HG03442 (cell line): ENCODE measurements at regions not wholly inside any gene's neighbourhood (a gene's known extent, or its start where the extent isn't known, plus 50 kb on each side); places are given as distances from the start of the nearest gene placed in this dataset.

Source experiments
- ATAC-seq: cut with Tn5 transposase; IDR thresholded peaks from one replicate; pipeline ENCODE4 v1.9.1; 2021; ENCODE audit warnings: mild to moderate bottlenecking, moderate library complexity; ENCODE audit not compliant: unreplicated experiment

GRCh38 chr10:123518765-123519164 lies 147.4 kb upstream of the GPR26 start:
- no peak for ATAC-seq

GRCh38 chr10:123519861-123520260 lies 146.3 kb upstream of the GPR26 start:
- ATAC-seq: no peak

- ATAC-seq: no peak
These were observed 145.1 kb upstream of the GPR26 start for GRCh38 chr10:123521076-123521475.

GRCh38 chr10:123521556-123521955 lies 144.6 kb upstream of the GPR26 start:
- ATAC-seq: no peak

- ATAC-seq: no peak
These were observed 143.3 kb upstream of the GPR26 start for GRCh38 chr10:123522702-123523312.

- no peak for ATAC-seq
These were observed 142.3 kb upstream of the GPR26 start for GRCh38 chr10:123523833-123524232.

- no peak for ATAC-seq
These were observed 139.6 kb upstream of the GPR26 start for GRCh38 chr10:123526356-123527064.

GRCh38 chr10:123527151-123527550 lies 139.0 kb upstream of the GPR26 start:
- no peak for ATAC-seq

GRCh38 chr10:123529146-123529760 lies 136.9 kb upstream of the GPR26 start:
- ATAC-seq: no peak

- no peak for ATAC-seq
These were observed 135.8 kb upstream of the GPR26 start for GRCh38 chr10:123530166-123530870.

GRCh38 chr10:123535386-123535785 lies 130.8 kb upstream of the GPR26 start:
- no peak for ATAC-seq

GRCh38 chr10:123536176-123536845 lies 129.8 kb upstream of the GPR26 start:
- ATAC-seq: no peak

- ATAC-seq: no peak
These were observed 128.8 kb upstream of the GPR26 start for GRCh38 chr10:123537188-123537961.

- ATAC-seq: no peak
These were observed 127.5 kb upstream of the GPR26 start for GRCh38 chr10:123538401-123539320.

- ATAC-seq: no peak
These were observed 121.2 kb upstream of the GPR26 start for GRCh38 chr10:123544986-123545385.

- ATAC-seq: no peak
These were observed 117.4 kb upstream of the GPR26 start for GRCh38 chr10:123548770-123549169.

GRCh38 chr10:123549761-123550454 lies 116.2 kb upstream of the GPR26 start:
- no peak for ATAC-seq

GRCh38 chr10:123550675-123551096 lies 115.5 kb upstream of the GPR26 start:
- ATAC-seq: no peak

- no peak for ATAC-seq
These were observed 114.9 kb upstream of the GPR26 start for GRCh38 chr10:123551259-123551658.
